HG02588 (cell line): ENCODE measurements at regions not wholly inside any gene's neighbourhood (a gene's known extent, or its start where the extent isn't known, plus 50 kb on each side); places are given as distances from the start of the nearest gene placed in this dataset.
"Not testable (repeated sequence)": the region's sequence is repeated elsewhere in the genome, so short reads cannot be mapped to it uniquely, and the experiment has no call there.

Experiments used
- ATAC-seq: cut with Tn5 transposase; IDR thresholded peaks from one replicate; pipeline ENCODE4 v1.9.1; 2021; ENCODE audit warnings: mild to moderate bottlenecking, moderate library complexity; ENCODE audit not compliant: unreplicated experiment

DNA sequence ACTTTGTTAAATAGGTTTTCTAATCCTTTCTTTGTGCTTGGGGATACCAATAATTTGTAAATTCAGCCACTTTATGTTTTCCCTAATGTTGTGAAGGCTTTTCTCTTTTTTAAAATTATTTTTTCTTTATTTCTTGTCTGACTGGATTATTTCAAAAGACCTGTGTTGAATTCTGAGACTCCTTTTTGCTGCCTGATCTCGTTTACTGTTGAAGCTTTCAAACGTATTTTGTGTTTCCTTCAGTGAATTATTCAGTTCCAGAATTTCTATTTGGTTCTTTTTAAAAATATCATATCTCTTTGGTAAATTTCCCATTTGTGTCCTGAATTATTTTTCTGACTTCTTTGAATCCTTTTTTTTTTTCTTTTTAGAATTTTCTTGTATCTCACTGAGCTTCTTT is 241.6 kb downstream of the LRIG3 start:
- no peak for ATAC-seq

DNA sequence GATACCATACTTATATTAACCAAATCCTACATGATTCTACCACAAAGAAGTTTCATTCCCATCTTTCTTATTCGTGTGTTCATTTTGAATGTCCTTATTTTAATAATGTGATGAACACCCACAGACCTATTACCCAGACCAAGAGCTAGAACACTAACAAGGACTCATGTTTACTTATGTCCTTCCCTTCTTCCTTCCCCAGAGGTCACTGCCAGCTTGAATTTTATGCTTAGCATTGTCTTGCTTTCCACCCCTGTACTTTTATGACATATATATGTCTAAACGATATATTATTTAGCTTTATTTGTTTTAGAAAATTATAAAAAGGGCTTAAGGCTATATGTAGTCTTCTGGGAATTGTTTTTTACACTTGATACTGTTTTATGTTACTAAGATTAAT is 238.6 kb downstream of the LRIG3 start:
- no peak for ATAC-seq

DNA sequence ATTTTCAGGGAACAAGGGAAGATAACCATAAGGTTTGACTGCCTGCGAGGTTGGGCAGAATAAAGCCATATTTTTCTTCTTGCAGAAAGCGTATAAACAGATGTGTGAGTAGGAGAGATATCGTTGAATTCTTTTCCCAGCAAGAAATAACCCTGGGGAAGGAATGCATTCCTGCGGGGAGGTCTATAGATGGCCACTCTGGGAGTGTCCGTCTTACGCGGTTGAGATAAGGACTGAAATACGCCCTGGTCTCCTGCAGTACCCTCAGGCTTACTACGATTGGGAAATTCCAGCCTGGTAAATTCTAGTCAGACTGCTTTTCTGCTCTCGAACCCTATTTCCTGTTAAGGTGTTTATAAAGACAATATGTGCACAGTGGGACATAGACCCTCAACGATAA is 225.0 kb downstream of the LRIG3 start:
- no peak for ATAC-seq

DNA sequence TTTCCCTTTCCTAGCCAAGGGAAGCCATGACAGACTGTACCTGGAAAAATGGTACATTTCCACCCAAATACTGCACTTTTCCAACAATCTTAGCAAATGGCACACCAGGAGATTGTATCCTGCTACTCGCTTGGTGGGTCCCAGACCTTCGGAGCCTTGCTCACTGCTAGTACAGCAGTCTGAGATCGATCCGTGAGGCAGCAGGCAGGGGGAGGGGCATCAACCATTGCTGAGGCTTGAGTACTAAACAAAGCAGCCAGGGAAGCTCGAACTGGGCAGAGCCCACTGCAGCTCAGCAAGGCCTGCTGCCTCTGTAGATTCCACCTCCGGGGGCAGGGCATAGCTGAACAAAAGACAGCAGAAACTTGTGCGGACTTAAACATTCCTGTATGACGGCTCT is 218.8 kb downstream of the LRIG3 start:
- no peak for ATAC-seq

DNA sequence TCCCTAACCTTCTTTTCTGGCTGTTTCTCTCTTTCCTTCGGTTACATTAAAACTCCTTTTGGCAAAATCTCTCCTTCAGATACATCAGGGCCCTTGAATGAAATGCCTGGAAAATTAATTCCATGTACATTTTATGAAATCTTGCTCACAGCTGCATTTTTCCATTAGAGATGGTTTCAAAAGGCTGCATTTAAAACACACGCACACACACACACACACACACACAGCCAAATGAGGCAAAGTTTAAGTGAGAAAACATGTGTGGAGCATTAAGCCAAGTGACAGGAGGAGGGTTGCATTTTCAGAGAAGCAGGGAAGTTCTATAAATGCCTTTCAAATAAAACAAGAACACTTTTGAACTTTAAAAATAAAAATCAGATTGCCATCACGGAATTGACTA is 216.4 kb downstream of the LRIG3 start:
- no peak for ATAC-seq

DNA sequence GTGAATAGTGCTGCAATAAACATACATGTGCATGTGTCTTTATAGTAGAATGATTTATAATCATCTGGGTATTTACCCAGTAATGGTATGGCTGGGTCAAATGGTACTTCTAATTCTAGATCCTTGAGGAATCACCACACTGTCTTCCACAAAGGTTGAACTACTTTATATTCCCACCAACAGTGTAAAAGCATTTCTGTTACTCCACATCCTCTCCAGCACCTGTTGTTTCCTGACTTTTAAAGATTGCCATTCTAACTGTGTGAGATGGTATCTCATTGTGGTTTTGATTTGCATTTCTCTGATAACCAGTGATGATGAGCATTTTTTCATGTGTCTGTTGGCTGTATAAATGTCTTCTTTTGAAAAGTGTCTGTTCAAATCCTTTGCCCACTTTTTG is 215.5 kb downstream of the LRIG3 start:
- ATAC-seq = not testable (repeated sequence)

DNA sequence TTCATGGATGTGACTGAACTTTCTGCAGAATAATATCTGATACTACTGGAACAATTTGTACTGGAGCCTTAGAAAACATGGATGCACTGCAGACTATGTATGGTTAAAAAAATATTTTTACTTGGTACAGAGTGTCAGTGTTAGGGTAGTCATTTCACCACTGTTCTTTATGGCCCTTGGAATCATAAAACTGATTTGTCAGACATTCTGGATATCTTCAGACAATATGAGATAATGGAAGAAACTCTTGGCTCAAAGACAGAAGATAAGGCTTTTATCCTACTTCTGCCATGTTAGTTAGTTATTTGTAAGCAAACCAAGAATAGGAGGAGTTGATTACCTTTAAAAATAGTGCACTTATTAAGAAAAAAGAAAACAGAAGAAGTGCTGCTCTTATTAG is 209.4 kb downstream of the LRIG3 start:
- ATAC-seq = no peak

DNA sequence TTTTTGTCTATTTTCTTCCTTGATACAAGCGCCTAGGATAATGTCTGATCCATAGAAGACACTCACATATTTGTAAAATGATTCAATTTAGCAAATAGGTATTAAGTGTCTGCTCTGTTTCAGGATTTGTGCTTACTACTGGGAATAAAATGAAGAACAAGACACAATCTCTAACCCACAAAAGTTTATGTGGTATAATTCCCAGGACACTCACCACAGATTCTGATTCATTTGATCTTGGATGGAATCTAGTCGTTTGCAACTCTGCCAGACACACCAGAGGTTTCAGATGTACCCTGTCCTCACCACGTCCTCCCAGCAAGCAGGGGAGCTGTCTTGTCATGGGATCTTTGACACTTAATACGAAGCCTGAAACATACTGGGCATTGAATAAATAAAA is 208.3 kb downstream of the LRIG3 start:
- ATAC-seq = no peak

DNA sequence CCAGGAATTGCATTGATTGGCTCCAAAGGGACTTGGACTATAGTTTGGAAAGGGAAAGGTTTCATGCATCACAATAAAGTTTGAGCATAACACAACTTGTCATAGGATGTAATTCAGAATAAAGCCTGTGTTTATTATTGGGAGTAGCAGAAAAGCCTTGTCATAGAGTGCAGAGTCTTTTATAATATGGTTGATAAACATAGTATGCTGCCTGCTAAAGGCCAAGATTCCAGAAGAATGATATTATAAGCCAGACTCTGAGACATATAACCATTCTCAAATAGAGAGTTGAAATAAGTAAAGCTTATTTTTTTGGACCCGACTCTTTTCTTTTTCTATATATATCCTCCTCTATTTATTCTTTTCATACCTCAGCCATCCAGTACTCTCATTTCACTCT is 207.3 kb downstream of the LRIG3 start:
- ATAC-seq = no peak

DNA sequence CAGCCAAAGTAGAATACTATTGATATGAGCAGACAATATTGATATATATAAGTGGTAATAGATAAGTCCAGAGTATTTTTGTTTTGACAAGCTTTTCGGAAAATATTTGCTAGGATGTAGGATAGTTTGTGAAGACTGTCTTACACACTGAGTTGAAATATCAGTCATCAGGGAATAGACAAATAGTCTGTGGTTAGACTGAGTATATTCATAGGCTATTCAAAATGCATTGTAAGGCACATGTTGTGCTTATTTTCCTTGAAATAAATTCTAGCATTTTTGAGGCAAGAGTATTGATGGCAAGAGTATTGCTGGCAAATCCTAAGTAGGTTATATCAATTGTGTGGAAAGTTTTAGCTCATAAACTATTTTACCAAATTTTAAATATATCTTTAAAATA is 201.1 kb downstream of the LRIG3 start:
- no peak for ATAC-seq

DNA sequence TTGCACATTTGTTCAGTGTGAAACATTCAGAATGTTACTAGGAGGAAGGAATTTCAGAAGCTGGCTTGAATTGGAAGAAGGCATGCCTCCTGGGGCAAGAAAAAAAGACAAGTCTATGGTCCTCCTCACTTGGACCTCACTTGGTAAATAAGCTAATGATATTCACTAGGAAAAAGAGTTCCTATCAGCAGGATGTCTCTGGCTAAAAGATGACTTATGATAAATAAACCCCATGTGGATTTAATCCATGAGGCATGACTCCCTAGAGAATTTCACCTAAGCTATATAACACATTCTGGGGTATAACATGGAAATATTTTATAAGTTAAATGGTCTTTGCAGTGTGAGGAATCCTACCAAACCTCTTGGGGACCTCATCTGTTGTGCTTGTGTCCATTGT is 199.9 kb downstream of the LRIG3 start:
- ATAC-seq = no peak

DNA sequence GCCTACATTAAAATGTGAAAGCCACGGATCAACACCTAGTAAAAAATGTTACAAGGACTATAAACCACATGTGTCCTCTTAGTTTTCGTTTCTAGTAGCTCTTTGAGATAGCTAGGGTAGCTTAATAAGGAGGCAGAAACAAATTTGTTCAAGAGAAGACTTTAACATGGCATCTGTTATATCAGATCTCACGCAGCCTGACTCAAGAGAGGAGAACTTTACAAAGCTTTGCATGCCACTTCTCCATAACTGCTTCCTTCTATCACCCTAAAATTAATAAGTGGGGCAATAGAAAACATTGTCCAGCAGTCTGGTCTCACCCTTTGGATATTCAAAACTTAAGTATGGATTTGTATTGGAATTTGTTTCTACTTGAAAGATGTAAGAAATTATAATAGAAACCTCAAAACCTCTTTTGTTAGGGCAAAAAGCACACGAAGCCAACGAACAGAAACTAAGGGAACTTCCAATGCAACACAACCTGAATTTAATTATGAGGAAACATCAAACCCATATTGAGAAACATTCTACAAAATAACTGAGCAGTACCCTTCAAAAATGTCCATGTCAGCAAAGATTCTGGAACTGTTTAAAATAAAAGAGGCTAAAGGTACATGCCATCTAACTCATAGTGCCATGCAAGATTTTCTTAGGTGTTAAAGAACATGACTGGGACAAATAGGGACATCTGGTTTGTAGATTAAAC is 194.8 kb downstream of the LRIG3 start:
- no peak for ATAC-seq

DNA sequence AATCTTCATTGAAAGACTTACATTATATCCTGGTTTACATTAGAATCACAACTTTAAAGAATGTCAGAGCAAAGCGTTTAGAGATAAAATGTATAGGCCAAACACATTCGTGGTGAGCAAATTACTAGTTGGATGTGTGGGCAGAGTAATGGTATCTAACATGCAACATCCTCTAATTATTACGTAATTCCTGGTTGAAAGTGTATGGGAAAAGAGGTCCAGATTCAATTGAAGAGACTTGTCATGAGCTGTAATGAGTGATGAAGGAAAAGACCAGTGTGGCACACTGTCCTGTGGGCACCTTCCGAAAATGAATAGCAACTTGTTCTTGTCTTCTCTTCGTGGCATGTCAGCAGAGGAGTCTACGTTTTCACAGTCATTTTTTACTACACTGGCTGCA is 192.8 kb downstream of the LRIG3 start:
- ATAC-seq = no peak

DNA sequence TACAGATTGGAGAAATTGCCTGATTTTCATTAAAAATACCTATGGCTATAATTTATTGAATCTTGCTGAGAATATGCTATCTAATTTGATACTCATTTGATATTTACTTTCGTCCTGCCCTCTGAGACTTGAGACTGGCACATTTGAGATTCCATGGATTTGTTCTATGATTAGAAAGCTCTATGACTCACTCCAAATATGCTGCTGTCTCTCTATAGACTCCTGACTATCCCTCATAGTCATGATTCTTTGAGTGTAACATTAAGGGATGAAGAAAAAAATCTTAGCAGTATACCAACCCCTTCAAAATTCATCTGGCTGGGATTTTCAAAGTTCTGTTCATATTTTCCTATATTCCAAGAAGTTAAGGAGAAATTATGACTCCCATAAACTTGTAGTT is 191.9 kb downstream of the LRIG3 start:
- ATAC-seq = no peak

DNA sequence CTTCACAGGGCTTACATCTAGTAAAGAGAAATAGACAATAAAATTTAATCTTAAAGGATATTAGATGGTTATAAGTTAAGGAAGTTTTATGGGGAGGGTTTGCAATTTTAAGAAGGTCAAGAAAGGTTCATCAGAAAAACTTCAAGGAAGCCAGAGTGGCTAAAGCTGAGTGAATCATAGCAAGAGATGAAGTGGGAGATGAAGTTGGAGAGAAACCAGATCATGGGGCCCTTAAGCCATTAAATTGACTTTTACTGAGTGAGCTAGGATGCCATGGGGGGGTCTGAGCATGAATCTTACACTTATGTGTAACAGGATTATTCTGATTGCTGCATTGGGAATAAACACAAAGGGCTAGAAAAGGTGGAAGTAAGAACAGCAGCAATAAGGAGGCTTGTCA is 189.2 kb downstream of the LRIG3 start:
- ATAC-seq = no peak

DNA sequence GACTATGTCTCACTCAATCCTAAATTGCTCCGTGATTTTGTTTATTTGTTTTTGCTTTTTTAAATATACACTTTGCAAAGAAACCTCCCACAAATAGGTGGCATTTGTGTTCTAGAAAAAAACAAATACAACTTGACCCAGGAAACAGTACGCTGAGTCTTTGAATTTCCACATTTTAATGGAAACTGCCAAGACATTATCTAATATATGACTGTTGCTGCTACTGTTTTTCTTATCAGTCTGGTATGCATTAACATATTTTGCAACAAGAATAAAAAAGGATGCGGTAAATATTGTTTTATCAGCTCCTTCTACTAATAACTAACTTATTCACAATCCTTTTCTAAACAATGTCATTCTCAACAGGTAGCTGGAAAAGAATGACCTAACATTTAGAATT is 187.4 kb downstream of the LRIG3 start:
- ATAC-seq = no peak

DNA sequence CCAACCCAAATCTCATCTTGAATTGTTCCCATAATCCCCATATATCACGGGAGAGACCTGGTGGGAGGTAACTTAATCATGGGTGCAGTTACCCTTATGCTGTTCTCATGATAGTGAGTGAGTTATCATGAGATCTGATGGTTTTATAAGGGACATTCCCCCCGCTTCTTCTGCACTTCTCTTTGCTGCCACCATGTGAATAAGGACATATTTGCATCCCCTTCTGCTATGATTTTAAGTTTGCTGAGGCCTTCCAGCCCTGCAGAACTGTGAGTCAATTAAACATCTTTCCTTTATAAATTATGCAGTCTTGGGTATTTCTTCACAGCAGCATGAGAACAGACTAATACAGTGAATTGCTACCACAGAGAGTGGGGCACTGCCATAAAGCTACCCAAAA is 179.1 kb downstream of the LRIG3 start:
- no peak for ATAC-seq

DNA sequence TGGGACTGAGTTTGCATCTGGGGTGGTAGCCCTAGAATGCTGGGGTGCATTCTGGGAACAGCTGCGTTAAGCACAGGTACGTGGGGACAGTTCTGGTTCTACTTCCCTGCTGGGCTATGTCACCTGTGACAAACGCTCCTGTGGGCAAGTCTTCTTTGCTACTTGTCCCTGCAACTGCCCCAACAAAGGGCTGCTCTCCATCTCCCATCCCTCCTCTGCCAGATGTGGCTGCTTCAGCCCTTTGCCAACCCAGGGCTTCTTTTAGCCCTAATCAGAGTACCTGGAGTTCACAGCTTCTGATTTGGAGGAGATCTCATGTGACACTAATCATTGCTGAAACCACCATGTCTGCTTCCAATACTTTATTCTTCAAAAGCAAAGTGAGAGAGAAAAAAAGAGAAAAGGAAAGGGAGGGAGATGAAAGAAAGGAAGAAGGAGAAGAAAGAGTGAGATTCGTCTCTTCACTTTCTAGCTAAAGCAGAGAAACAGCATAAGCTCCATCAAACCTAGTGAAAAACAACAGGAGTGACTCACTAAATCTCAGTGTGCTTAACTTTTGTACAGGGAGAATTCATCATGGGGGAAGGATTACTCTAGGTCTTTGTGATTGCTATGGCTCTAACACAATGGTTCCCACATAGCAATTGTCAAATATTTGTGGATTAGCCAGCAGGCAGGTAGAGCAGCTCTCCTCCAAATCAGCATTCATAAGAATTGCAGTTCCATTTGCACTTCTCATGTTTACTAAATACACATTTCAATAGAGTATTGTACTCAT is 174.8 kb downstream of the LRIG3 start:
- ATAC-seq = no peak

DNA sequence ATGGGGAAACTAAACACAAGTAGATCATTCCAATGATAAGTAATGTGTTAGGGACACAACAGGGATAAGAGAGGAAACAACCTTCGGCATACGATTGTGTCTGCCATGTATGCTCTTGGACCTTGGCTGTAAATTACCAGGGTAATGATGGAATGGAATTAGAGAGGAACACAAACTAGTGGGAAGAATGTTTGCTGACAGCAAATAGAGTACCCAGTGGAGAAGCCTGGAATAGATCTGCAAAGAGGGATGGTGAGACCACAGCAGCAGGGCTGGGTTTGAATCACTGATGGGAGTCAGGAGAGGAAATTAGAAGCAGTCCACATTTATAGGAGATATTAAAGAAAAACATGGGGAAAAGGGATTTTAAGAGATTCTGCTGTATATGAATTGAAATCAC is 172.8 kb downstream of the LRIG3 start:
- ATAC-seq = no peak

DNA sequence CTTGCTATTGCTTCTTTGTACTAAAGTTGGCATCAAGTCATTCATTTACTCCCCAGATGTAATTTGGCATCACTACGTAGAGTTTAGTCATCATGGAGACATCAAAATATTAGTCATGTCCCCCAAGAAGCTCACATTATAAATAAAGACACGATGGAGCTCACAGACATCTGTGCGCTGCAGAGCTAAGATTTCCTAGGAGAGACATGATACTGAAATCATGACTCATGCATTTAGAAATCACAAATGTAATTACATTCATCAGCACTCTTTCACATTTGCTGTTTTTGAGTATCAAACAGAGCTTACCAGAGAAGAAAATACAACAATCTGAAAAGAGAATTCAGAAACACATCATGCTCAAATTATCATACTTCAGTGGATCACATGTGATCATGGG is 169.8 kb downstream of the LRIG3 start:
- ATAC-seq = no peak

DNA sequence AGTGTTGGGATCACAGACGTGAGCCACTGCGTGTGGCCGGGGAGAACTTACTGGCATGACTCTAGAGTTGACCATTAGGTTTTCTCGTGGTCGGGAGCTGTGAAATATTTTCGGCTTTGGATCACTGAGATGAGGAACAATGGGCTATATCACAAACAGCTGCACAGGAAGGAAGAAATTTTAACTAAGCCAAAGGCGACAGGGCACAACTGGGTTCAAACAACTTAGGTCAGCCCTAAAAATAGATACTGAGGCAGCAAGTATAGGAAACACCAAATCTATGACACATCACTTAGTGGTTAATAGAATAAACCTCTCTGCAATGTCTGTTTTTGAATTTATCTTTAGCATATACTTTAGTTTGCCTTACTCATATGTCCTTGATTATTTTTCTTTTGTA is 162.9 kb downstream of the LRIG3 start:
- no peak for ATAC-seq

DNA sequence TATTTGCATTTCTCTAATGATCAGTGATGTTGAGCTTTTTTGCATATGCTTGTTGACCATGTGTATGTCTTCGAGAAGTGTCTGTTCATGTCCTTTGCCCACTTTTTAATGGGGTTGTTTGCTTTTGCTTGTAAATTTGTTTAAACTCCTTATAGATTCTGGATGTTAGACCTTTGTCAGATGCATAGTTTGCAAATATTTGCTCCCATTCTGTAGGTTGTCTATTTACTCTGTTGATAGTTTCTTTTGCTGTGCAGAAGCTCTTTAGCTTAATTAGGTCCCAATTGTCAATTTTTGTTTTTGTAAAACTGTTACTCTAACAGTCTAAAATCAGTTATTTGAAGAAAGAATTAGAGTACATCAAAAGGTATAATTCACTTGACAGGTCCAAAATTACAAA is 160.6 kb downstream of the LRIG3 start:
- not testable (repeated sequence) for ATAC-seq

DNA sequence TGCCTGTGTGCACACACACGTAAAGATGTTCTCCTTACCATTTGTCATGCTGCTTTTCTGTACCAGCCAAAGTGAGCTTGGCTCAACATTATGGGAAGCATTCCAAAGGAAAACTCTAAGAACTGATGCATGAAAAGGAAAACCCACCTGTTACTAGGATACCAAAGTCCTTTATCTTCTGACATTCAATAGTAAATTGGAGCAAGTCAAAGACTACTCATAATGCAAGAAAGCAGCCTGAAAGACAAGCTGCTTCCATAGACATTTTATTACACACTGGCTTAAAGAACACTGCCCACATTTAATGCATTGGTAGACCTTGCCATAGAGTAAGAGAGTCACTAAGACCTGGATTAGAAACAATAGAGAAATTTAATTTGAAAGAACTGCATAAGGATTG is 159.0 kb downstream of the LRIG3 start:
- ATAC-seq = no peak
